Suprapubic skin (tissue), 4 donors: ENCODE measurements at regions not wholly inside any gene's neighbourhood (a gene's known extent, or its start where the extent isn't known, plus 50 kb on each side); places are given as distances from the start of the nearest gene placed in this dataset.

Source experiments
- CTCF ChIP-seq, 2 donors: fragments of 200-600 bp in 1 of 2; fragments of 450-650 bp in 1 of 2; sonication (generic) in 1 of 2; IDR thresholded peaks; one replicate each; pipeline ENCODE4 v1.5.1; 2016 to 2019; ENCODE audit warnings: antibody characterized with exemption in 2 of 2, mild to moderate bottlenecking in 1 of 2, moderate library complexity in 1 of 2
- EP300 ChIP-seq: sonication (generic); formaldehyde crosslinking; IDR thresholded peaks from one replicate; pipeline ENCODE4 v1.6.1; 2017; ENCODE audit warnings: antibody characterized with exemption
- POLR2A ChIP-seq, 2 donors: fragments of 450-650 bp; IDR thresholded peaks; one replicate each; pipeline ENCODE4 v1.6.1; 2017; ENCODE audit warnings: antibody characterized with exemption in 2 of 2, mild to moderate bottlenecking in 2 of 2, moderate library complexity in 2 of 2
- POLR2AphosphoS5 ChIP-seq, 3 donors: sonication (generic); formaldehyde crosslinking; IDR thresholded peaks; one replicate each; pipeline ENCODE4 v1.6.1; 2017; ENCODE audit warnings: antibody characterized with exemption in 3 of 3

DNA sequence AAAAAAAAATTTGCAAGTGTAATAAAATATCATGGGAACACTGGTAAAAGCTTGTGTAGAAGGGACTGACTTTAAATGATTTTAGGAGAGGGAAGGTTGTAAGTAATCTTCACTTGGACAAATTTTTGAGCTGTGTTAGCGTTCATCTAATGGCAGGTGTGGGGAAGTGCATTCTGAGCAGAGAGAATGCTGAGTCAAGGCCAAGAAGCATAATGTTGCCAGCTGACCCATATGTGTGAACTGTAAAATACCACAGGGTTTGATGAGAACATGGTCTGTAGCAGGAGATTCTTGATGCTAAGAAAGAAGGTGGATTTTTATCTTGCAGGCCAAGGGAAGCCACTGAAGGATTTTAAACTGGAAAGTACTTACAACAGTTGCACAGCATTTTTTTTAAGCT lies 98.2 kb upstream of the ZNF32 start:
- TF ChIP-seq CTCF (IDR thresholded peaks at IDR 0.05) (no peak), POLR2A (IDR thresholded peaks at IDR 0.05) (no peak), POLR2AphosphoS5 (IDR thresholded peaks at IDR 0.05) (no peak), EP300 (no peak)
